ENCODE measurements at regions not wholly inside any gene's neighbourhood (a gene's known extent, or its start where the extent isn't known, plus 50 kb on each side); places are given as distances from the start of the nearest gene placed in this dataset.

DNA sequence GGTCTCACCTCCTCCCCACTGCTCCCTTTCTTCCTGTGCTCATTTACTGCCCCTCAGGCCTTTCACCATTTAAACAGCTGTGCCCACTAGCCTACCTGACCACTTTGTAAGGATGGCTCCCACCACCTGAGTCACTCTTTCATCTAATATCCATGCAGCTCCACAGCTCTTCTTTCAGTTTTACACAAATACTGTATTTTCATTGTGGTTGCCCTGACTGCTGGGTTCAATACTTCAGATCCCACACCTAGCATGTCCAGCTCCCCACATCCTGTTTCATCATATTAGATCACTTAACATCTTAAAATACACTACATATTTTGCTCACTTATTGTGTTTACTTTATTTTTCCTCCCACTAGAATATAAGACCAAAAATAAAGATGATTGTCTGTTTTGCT lies 1110.6 kb downstream of the TSN start:
- DNase-seq (ENCODE audit: low read depth in 1 of 2, low spot score in 1 of 2) = no peak
- no peak for TF ChIP-seq JUND (IDR thresholded peaks at IDR 0.05; ENCODE audit: low read depth)
- in situ Hi-C loops (cut with HindIII; ENCODE audit: low pct_unique_long_range_greater_than_20kb, low sequenced_read_pairs) = no loop called here

DNA sequence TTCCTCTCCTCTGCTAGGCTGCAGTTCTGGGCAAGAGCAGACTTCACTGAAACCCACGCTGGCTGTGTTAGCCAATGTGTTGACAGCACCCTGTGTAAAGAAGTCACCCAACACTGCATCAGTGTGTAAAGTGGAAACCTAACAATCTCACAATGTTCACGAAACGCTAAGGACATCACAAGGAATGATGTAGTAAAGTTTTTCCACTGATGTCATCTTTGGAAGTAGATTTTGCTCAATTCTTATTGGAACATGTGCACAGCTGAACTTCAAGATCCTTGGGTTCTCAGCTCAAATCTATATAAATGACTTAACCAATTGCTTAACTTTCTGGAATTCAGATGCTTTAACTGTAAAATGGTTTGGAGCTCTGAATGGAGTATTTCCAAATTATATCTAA lies 1112.5 kb downstream of the TSN start:
- in situ Hi-C loops (cut with HindIII; ENCODE audit: low pct_unique_long_range_greater_than_20kb, low sequenced_read_pairs) = no loop called here
- no peak for TF ChIP-seq JUND (IDR thresholded peaks at IDR 0.05; ENCODE audit: low read depth)
- DNase-seq (ENCODE audit: low read depth in 1 of 2, low spot score in 1 of 2) = no peak

- no peak for TF ChIP-seq JUND (IDR thresholded peaks at IDR 0.05; ENCODE audit: low read depth)
- no peak for DNase-seq (ENCODE audit: low read depth in 1 of 2, low spot score in 1 of 2)
- in situ Hi-C loops (cut with HindIII; ENCODE audit: low pct_unique_long_range_greater_than_20kb, low sequenced_read_pairs) = no loop called here
These were observed 1113.3 kb downstream of the TSN start for GRCh38 chr2:122868646-122869275.

GRCh38 chr2:122873951-122874350 lies 1118.5 kb downstream of the TSN start:
- in situ Hi-C loops (cut with HindIII; ENCODE audit: low pct_unique_long_range_greater_than_20kb, low sequenced_read_pairs) = no loop called here
- no peak for DNase-seq (ENCODE audit: low read depth in 1 of 2, low spot score in 1 of 2)
- no peak for TF ChIP-seq JUND (IDR thresholded peaks at IDR 0.05; ENCODE audit: low read depth)

GRCh38 chr2:122875091-122875865 lies 1119.8 kb downstream of the TSN start:
- in situ Hi-C loops (cut with HindIII; ENCODE audit: low pct_unique_long_range_greater_than_20kb, low sequenced_read_pairs) = no loop called here
- no peak for DNase-seq (ENCODE audit: low read depth in 1 of 2, low spot score in 1 of 2)
- no peak for TF ChIP-seq JUND (IDR thresholded peaks at IDR 0.05; ENCODE audit: low read depth)

GRCh38 chr2:122883849-122884248 lies 1128.4 kb downstream of the TSN start:
- DNase-seq (ENCODE audit: low read depth in 1 of 2, low spot score in 1 of 2) = no peak
- in situ Hi-C loops (cut with HindIII; ENCODE audit: low pct_unique_long_range_greater_than_20kb, low sequenced_read_pairs) = no loop called here
- no peak for TF ChIP-seq JUND (IDR thresholded peaks at IDR 0.05; ENCODE audit: low read depth)

- no peak for DNase-seq (ENCODE audit: low read depth in 1 of 2, low spot score in 1 of 2)
- no peak for TF ChIP-seq JUND (IDR thresholded peaks at IDR 0.05; ENCODE audit: low read depth)
- in situ Hi-C loops (cut with HindIII; ENCODE audit: low pct_unique_long_range_greater_than_20kb, low sequenced_read_pairs) = no loop called here
These were observed 1129.4 kb downstream of the TSN start for GRCh38 chr2:122884889-122885288.

DNA sequence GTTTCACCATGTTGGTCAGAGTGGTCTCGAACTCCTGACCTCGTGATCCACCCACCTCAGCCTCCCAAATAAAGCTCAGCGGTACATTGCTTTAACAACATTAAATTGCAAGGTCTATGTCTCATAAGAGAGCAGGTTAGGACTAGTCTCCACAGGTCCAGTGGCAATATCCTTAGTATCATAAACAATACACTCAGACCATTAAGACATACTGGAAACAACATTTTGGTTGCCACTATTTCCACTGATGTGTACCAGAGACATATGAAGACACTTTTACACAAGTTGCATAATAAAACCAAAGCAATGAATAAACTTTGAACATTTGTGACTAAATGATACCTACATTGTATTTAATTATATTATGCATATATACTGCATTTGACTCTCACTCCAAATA lies 1130.0 kb downstream of the TSN start:
- DNase-seq (ENCODE audit: low read depth in 1 of 2, low spot score in 1 of 2) = no peak
- no peak for TF ChIP-seq JUND (IDR thresholded peaks at IDR 0.05; ENCODE audit: low read depth)
- in situ Hi-C loops (cut with HindIII; ENCODE audit: low pct_unique_long_range_greater_than_20kb, low sequenced_read_pairs) = no loop called here

GRCh38 chr2:122886479-122887145 lies 1131.2 kb downstream of the TSN start:
- TF ChIP-seq JUND (IDR thresholded peaks at IDR 0.05; ENCODE audit: low read depth) = no peak
- in situ Hi-C loops (cut with HindIII; ENCODE audit: low pct_unique_long_range_greater_than_20kb, low sequenced_read_pairs) = no loop called here
- DNase-seq (ENCODE audit: low read depth in 1 of 2, low spot score in 1 of 2) = no peak

GRCh38 chr2:122899614-122900013 lies 1125.5 kb upstream of the CNTNAP5 start:
- in situ Hi-C loops (cut with HindIII; ENCODE audit: low pct_unique_long_range_greater_than_20kb, low sequenced_read_pairs) = no loop called here
- no peak for TF ChIP-seq JUND (IDR thresholded peaks at IDR 0.05; ENCODE audit: low read depth)

GRCh38 chr2:122905431-122905830 lies 1119.7 kb upstream of the CNTNAP5 start:
- DNase-seq (ENCODE audit: low read depth in 1 of 2, low spot score in 1 of 2) = no peak
- no peak for TF ChIP-seq JUND (IDR thresholded peaks at IDR 0.05; ENCODE audit: low read depth)
- in situ Hi-C loops (cut with HindIII; ENCODE audit: low pct_unique_long_range_greater_than_20kb, low sequenced_read_pairs) = no loop called here

More at GRCh38 chr2:122899614-122900013, 1125.5 kb upstream of the CNTNAP5 start:
- no peak for DNase-seq (ENCODE audit: low read depth in 1 of 2, low spot score in 1 of 2)

- TF ChIP-seq JUND (IDR thresholded peaks at IDR 0.05; ENCODE audit: low read depth) = no peak
- in situ Hi-C loops (cut with HindIII; ENCODE audit: low pct_unique_long_range_greater_than_20kb, low sequenced_read_pairs) = no loop called here
- DNase-seq (ENCODE audit: low read depth in 1 of 2, low spot score in 1 of 2) = no peak
These were observed 1116.9 kb upstream of the CNTNAP5 start for GRCh38 chr2:122908159-122908558.

DNA sequence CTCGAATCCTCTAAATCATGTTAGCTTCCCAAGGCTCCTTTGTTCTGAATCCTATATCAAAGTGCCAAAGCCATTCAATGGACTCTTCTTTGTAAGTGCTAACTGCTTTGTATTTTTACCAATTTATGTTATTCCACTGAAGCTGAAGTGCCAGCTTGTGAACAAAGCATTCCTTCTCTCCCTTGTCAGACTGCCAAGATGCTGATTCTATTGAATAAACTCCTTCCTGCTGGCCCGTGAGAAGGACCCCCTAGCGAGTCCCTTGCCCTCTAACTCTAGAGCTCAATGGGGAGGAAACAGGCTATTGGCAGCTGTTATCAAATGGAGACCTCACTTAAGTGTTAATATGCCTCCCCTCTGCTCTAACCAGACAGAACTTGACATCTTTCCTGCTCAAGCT lies 1097.9 kb upstream of the CNTNAP5 start:
- no peak for DNase-seq (ENCODE audit: low read depth in 1 of 2, low spot score in 1 of 2)
- TF ChIP-seq JUND (IDR thresholded peaks at IDR 0.05; ENCODE audit: low read depth) = no peak
- in situ Hi-C loops (cut with HindIII; ENCODE audit: low pct_unique_long_range_greater_than_20kb, low sequenced_read_pairs) = no loop called here

Data from T47D (cell line).